Skeletal muscle tissue (tissue), 3 donors: ENCODE measurements at regions not wholly inside any gene's neighbourhood (a gene's known extent, or its start where the extent isn't known, plus 50 kb on each side); places are given as distances from the start of the nearest gene placed in this dataset.

Experiments used
- H3K27ac ChIP-seq: one replicate; pipeline ENCODE4 v1.7.0; 2013; ENCODE audit warnings: mild to moderate bottlenecking, low read depth, low read length, inconsistent platforms
- H3K27me3 ChIP-seq, 3 donors: one replicate each; pipeline ENCODE4 v1.7.0; 2013; ENCODE audit warnings: low read length in 3 of 3; ENCODE audit not compliant: control insufficient read depth in 3 of 3, insufficient read depth in 3 of 3
- H3K36me3 ChIP-seq, 3 donors: one replicate each; pipeline ENCODE4 v1.7.0; 2013; ENCODE audit warnings: low read length in 3 of 3; ENCODE audit not compliant: control insufficient read depth in 3 of 3, insufficient read depth in 3 of 3
- H3K4me1 ChIP-seq, 3 donors: one replicate each; pipeline ENCODE4 v1.7.0; 2013; ENCODE audit warnings: low read length in 3 of 3, mild to moderate bottlenecking in 3 of 3; ENCODE audit not compliant: control insufficient read depth in 3 of 3, insufficient read depth in 3 of 3
- H3K4me3 ChIP-seq, 3 donors: one replicate each; pipeline ENCODE4 v1.7.0; 2013; ENCODE audit warnings: low read length in 3 of 3
- H3K9ac ChIP-seq, 3 donors: one replicate each; pipeline ENCODE4 v1.7.0; 2013; ENCODE audit warnings: low read length in 3 of 3, mild to moderate bottlenecking in 3 of 3, moderate library complexity in 2 of 3, low read depth in 1 of 3
- H3K9me3 ChIP-seq, 3 donors: one replicate each; pipeline ENCODE4 v1.7.0; 2013; ENCODE audit warnings: low read length in 3 of 3; ENCODE audit not compliant: control insufficient read depth in 3 of 3
- donor health status: Osteomylitis.

GRCh38 chr20:17838921-17839320, 129.7 kb downstream of the SNX5 start:
- Histone ChIP-seq H3K4me3 (no peak overlapping the region), H3K4me1 (peaks cover 27 to 33% (median 31%) of the 10 kb centered on the region in 3 donors), H3K36me3 (no peaks in the 10 kb centered on the region), H3K27ac (no peak overlapping the region), H3K27me3 (no peaks in the 10 kb centered on the region), H3K9ac (no peak overlapping the region), H3K9me3 (peaks cover 0 to 5% (median 0%) of the 10 kb centered on the region in 3 donors)

DNA sequence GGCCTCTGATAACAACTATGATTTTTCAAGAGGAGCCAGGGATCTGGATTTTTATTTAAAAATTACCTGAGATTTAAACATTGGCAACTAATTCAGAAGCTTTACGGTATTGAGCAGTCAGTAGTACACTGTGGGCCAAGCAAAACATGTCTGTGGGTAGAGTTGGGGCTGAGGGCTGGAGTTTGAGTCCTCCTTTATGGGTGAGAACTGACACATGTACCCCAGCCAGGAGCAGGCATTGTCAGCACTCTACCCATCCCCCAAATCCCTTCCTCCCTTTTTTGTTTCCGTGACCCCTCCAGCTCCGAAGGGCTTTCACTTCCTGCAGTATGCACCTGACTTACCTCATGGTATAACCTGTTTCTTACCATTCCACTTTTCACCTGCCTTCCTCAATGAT, 131.4 kb downstream of the SNX5 start:
- peak overlapping the region; percentile 53 for H3K27ac ChIP-seq
- no peak overlapping the region for H3K4me3 ChIP-seq
- H3K9ac ChIP-seq = no peak overlapping the region
- no peaks in the 10 kb centered on the region for H3K36me3 ChIP-seq
- no peaks in the 10 kb centered on the region for H3K27me3 ChIP-seq
- peaks cover 0 to 5% (median 0%) of the 10 kb centered on the region in 3 donors for H3K9me3 ChIP-seq
- peaks cover 17 to 19% (median 19%) of the 10 kb centered on the region in 3 donors for H3K4me1 ChIP-seq

DNA sequence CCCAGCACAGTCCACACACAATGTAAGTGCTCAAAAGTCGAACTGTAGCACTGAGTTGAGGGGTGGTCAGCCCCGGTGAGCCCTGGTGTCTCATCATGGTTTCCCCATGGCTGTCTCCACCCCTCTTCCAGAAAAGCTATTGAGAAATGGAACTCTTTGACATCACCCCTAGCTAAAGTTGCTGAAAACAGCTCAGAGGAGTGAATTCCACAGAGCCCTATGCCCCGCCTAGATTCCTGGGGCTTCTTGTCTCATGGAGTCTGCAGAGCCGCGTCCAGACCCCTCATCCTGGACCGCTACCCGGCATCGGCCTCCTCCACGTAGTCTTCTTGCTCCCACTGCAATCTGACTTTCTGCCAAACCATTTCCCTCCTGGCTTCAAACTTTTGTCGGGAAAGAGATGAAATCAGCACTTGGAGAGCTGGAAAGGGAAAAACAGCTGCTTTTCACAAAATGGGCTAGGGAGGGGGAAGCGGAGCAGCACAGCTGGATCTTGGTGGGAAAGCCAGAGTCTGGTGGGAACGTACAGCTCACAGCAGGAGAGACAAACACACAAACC, 132.2 kb downstream of the SNX5 start:
- Histone ChIP-seq H3K4me3 (peak overlapping the region in 1 of 3 donors; percentile 22), H3K9ac (peak overlapping the region; percentile 8 to 35 (median 10))

GRCh38 chr20:17835934-17836300, 132.7 kb downstream of the SNX5 start:
- peak overlapping the region in 1 of 3 donors; percentile 22 for H3K4me3 ChIP-seq
- H3K36me3 ChIP-seq = no peaks in the 10 kb centered on the region
- H3K9ac ChIP-seq = peak overlapping the region; percentile 8 to 45 (median 10)
- H3K9me3 ChIP-seq = peaks cover 0 to 5% (median 0%) of the 10 kb centered on the region in 3 donors
- H3K4me1 ChIP-seq = peaks cover 15 to 17% (median 16%) of the 10 kb centered on the region in 3 donors
- H3K27ac ChIP-seq = peak overlapping the region; percentile 85
- H3K27me3 ChIP-seq = no peaks in the 10 kb centered on the region

More for the DNA sequence above, 132.2 kb downstream of the SNX5 start:
- peak overlapping the region; percentile 85 for H3K27ac ChIP-seq
- H3K27me3 ChIP-seq = no peaks in the 10 kb centered on the region
- H3K36me3 ChIP-seq = no peaks in the 10 kb centered on the region
- H3K9me3 ChIP-seq = peaks cover 0 to 5% (median 0%) of the 10 kb centered on the region in 3 donors
- peaks cover 16 to 17% (median 17%) of the 10 kb centered on the region in 3 donors for H3K4me1 ChIP-seq

GRCh38 chr20:17835240-17835933, 133.2 kb downstream of the SNX5 start:
- Histone ChIP-seq H3K4me3 (no peak overlapping the region), H3K27ac (peak overlapping the region; percentile 85), H3K4me1 (peaks cover 15 to 17% (median 16%) of the 10 kb centered on the region in 3 donors), H3K9ac (peak overlapping the region in 2 of 3 donors; percentile 8 to 45), H3K36me3 (no peaks in the 10 kb centered on the region), H3K27me3 (no peaks in the 10 kb centered on the region), H3K9me3 (peaks cover 0 to 4% (median 0%) of the 10 kb centered on the region in 3 donors)

DNA sequence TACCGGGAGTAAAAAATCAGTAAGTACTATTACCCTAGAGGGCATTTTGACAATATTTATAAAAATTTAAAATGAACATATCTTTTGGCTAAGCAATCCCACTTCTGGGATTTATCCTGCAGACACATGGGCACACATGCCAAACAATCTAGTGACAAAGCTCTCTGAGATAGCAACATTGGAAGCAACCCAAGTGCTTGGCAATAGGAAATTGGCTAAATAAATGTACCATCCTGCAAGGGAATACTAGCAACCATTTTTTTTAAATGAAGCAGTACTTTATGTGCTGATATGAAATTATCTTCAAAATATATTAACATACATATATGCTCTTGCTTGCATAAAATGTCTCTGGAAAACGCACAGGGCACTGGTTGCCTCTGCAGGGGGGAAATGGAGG, 133.8 kb downstream of the SNX5 start:
- Histone ChIP-seq H3K4me1 (peaks cover 15 to 17% (median 16%) of the 10 kb centered on the region in 3 donors), H3K27me3 (no peaks in the 10 kb centered on the region), H3K36me3 (no peaks in the 10 kb centered on the region), H3K27ac (no peak overlapping the region), H3K9ac (no peak overlapping the region), H3K9me3 (no peaks in the 10 kb centered on the region), H3K4me3 (no peak overlapping the region)

DNA sequence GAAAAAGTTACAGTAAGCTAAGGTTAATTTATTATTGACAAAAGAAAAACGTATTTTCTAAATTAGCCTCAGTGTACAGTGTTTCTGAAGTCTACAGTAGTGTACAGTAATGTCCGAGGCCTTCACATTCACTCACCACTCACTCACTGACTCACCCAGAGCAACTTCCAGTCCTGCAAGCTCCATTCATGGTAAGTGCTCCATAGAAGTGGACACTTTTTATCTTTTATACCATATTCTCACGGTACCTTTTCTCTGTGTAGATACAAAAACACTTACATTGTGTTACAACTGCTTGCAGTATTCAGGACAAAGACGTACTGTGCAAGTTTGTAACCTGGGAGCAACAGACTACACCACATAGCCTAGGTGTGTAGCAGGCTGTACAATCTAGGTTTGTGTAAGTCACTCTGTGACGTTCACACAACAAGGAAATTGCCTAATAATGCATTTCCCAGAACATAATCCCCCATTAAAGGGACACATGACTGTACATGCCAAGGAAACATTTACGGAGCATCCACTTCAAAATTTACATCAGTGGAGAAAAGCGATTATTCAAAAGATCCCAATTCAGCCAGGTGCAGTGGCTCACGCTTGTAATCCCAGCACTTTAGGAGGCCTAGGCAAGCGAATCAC, 133.4 kb downstream of the BANF2 start:
- Histone ChIP-seq H3K4me1 (peaks cover 15 to 17% (median 16%) of the 10 kb centered on the region in 3 donors), H3K27ac (no peak overlapping the region), H3K9ac (no peak overlapping the region), H3K27me3 (no peaks in the 10 kb centered on the region), H3K4me3 (no peak overlapping the region), H3K9me3 (no peaks in the 10 kb centered on the region), H3K36me3 (no peaks in the 10 kb centered on the region)

DNA sequence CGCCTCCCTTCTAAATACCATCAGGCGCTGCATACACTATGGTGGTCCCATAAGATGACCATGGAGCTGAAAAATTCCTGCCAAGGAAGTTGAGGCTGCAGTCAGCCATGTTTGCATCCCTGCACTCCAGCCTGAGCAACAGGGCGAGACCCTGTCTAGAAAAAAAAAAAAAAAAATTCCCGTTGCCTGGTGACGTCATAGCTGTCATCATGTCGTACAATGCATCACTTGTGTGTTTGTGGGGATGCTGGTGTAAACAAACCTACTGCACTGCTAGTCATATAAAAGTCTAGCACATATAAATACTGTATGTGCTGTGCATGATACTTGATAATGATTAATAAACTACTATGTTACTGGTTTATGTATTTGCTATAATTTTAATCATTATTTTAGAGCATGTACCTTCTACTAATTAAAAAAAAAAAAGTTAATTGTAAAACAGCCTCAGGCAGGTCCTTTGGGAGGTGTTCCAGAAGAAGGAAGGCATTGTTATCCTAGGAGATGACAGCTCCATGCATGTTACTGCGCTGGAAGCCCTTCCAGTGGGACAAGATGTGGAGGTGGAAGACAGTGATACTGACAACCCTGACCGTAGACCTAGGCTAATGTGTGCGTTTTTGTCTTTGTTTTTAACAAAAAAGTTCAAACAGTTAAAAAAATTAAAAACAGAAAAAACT, 132.6 kb downstream of the BANF2 start:
- H3K36me3 ChIP-seq = no peaks in the 10 kb centered on the region
- peaks cover 15 to 16% (median 16%) of the 10 kb centered on the region in 3 donors for H3K4me1 ChIP-seq
- no peak overlapping the region for H3K4me3 ChIP-seq
- no peaks in the 10 kb centered on the region for H3K9me3 ChIP-seq
- no peak overlapping the region for H3K9ac ChIP-seq
- H3K27ac ChIP-seq = no peak overlapping the region
- H3K27me3 ChIP-seq = no peaks in the 10 kb centered on the region

GRCh38 chr20:17828598-17829144, 128.9 kb downstream of the BANF2 start:
- Histone ChIP-seq H3K27me3 (no peaks in the 10 kb centered on the region), H3K9ac (no peak overlapping the region), H3K9me3 (no peaks in the 10 kb centered on the region), H3K4me1 (peaks cover 0 to 9% (median 0%) of the 10 kb centered on the region in 3 donors), H3K27ac (no peak overlapping the region), H3K36me3 (no peaks in the 10 kb centered on the region), H3K4me3 (no peak overlapping the region)
